Ramos (cell line): ENCODE measurements at regions not wholly inside any gene's neighbourhood (a gene's known extent, or its start where the extent isn't known, plus 50 kb on each side); places are given as distances from the start of the nearest gene placed in this dataset.

Experiments
- in situ Hi-C: fragments of 300-500 bp; cut with MboI; formaldehyde crosslinking; loops from one replicate; pipeline ENCODE4 v1.14.3; 2022; ENCODE audit warnings: low sequenced_read_pairs; ENCODE audit not compliant: unreplicated experiment

- in situ Hi-C loops: no loop called here
Observed at GRCh38 chr2:176466918-176467452, 197.7 kb downstream of the MTX2 start.

DNA sequence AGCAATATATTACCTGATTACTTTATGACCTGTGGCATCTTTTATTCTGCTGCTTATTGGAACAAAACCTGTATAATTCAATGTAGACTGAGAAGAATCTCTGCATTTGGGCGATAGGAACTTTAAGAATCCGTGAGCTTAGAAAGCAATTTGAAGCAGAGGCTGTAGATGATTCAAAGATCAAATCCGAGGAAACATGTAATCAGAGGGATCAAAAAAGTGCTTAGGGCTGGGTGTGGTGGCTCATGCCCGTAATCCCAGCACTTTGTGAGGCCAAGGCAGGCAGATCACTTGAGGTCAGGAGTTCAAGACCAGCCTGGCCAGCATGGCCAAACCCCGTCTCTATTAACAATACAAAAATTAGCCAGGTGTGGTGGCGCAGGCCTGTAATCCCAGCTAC is 198.4 kb downstream of the MTX2 start:
- in situ Hi-C loops: no loop called here

- in situ Hi-C loops: no loop called here
Observed at GRCh38 chr2:176468457-176469113, 199.3 kb downstream of the MTX2 start.

DNA sequence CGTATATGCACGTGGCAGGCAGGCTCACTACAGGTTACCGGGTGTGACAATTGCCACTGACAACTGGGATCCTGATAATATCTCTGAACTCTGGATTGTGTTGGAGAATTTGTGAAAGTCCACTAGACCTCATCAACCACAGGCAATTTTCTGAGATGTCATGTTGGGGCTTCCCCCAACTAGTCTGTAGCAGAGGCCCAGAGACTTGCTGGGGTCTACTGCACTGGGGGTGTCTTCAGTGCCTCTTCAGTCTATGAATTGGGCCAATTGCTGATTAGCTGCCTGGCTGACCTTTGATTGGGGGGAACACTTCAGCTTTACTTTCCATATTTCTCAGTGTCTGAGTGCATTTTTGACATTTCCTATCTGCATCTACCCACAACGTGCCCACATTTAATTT is 201.5 kb downstream of the MTX2 start:
- in situ Hi-C loops: no loop called here

DNA sequence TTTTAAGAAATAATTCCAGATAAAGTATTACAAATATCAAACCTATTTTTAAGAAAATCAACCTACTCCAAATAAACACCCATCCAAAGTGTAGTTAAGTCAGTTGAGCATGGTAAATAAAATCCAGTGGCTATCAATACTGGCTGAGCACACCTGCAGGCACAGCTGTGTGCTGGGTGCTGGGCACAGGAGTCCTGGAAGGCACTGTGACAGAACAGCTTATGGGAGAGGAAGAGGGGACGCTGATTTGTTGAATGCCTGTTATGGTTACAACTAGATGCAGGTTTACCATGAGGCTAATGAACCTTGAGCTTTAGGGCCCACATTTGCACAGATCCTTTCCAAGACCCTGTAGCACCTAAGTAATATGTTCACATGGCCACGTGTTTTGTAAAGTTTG is 202.7 kb downstream of the MTX2 start:
- in situ Hi-C loops: no loop called here

- in situ Hi-C loops: no loop called here
Observed at GRCh38 chr2:176473177-176473576, 203.9 kb downstream of the MTX2 start.

GRCh38 chr2:176473851-176474250 is 204.6 kb downstream of the MTX2 start:
- in situ Hi-C loops: no loop called here

- in situ Hi-C loops: no loop called here
Observed at GRCh38 chr2:176477336-176477735, 208.1 kb downstream of the MTX2 start.

GRCh38 chr2:176479961-176480360 is 210.7 kb downstream of the MTX2 start:
- in situ Hi-C loops: no loop called here

DNA sequence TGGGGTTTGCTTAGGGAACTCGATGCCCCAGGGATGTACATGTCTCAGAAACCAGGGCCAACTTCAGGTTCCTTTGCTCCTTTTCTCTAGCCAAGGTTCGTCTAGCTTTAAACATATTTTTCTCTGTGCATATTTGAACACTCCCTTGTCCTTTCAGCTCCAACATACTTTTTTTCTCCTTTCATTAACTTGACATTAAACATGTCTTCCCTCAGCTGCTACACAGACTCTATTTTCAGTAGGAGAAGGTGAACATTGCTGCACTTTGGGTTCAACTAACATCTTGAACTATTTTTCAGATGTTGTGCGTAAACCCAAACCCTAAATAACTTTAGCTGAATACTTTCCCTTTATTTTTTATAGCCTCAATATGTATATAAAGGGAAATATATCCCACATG is 212.9 kb downstream of the MTX2 start:
- in situ Hi-C loops: no loop called here

GRCh38 chr2:176483476-176483875 is 214.2 kb downstream of the MTX2 start:
- in situ Hi-C loops: no loop called here

DNA sequence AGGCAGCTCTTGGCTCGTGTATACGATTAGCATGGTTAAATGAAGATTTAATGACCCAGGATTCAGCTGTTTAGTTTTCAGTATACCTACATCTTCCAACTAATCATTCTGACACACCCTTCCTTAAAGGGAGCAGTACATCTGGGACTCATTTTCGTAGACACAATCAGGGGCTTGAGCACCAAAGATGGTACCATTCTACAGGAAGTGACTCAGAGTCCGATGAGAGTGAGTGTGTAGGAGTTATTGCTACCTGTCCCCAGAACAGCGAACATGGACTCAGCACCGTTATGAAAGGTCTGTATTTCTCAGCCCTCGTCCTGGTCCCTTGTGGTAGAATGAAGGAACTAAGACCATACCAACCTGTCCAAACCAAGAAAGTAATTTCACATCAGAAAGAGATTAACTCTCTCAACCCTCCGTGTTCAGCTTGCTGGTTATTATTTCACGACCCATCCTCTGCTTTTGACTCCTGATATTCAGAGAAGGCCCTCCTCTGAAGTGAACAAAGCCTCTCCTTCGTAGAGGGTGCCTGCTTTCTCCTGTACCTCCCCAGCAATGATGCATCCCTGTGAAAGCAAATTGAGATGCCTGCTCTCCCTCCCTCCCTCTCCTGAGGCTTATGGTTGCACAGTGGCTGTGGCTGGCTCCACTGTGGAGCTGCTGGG is 214.8 kb downstream of the MTX2 start:
- in situ Hi-C loops: no loop called here

DNA sequence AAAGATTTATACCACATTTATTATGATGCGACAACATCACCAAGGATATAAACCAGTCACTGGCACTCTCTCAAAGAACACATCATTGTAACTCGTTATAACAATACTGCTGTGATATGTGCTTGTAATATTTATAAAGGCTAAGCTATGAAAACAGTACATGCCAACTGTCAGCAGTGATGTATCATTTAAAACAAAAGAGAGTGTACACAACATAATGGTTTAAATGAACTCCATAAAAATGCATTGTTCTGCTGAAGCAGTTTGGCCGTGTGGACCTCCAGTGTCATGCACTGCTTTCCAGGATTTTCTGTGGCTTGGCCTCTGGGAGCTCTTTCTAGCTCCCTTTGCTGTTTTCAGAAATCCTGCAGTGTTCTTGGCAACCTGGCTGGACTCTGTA is 215.6 kb downstream of the MTX2 start:
- in situ Hi-C loops: no loop called here

DNA sequence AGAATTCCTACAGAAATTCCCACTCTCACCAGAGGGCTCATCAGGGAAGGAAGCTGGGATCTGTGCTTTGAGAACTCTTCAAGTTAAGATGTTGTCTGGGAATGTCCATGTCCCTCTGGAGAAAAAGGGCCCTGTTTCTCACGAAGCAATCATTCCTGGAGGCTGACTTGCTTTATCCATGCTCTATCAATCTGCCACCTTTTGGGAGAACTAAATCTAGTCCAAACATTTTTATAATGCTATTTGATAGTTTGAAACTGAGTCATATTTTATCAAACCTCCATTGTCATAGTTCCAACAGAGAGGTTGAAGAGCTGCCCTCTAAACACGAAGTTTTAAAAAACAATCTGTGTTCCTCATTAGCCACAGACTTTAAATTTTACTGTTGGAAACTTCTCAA is 219.2 kb downstream of the MTX2 start:
- in situ Hi-C loops: no loop called here

DNA sequence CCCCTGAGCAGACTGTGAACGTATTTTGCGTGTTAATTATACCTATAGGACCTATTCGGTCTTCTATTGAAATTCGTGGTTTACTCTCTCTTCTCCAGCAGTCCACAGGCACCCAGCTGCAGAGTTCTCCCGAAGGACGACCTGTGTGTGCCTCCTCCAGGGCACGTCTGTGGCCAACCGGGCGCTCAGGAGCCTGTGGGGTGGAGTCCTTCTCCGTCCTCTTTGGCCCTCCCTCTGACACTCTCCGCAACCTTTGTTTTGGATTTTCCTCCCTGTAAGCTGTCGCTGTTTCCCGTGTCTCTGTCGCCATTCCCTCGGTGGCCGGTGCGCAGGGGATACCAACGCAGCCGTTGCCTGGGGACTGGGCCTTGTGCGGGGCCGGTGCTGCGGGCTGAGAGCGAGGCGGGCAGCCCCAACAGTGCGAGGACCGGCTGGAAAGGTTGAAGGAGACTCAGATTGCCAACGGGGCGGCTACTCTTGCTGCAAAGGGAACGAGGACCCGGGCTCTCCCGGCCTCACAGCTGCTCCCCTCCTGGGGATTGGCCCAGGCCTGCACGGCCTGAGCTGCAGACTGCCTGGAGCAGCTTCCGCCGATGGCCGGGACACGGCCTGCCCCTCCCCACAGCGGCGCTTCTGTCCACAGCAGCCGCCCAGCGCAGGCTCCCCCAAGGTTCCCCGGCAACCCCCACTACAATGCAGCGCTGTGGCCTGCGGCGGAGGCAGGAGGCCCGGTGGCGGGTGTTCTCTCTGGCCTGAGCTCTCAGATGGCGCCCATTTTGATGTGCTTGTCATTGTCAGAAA is 221.0 kb downstream of the MTX2 start:
- in situ Hi-C loops: no loop called here

DNA sequence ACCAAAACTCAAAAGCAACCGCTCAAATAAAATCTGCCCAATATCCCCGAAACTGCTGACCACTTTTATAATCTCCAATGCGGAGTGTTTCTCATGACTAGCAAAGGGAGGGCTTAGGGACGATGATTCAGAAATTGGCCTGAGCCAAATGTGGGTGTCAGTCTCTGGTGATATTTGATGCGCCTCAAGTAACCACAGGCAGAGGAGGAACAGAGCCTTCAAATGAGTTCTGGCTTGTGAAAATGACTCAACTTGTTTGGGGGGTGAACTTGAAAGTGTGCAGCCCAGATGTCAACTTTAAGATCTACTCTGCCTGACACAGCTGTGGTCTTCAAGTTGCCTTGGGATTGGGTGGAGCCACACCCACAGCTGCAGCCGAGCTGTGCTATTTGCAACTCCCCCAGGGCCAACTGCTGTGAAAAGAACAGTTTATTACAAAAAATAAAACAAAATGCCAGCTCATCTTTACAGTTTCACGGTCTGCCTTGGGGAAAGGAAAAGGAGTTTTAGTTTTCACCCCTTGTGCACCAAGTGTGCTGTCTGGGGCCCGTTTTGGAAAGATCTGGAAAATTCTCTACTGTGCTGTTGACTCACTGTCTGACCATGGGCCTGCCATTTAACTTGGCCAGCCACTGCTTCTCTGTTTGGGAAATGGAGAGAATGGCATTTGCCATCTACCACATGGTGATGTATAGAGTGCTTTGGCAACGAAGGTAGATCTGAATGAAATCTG is 222.1 kb downstream of the MTX2 start:
- in situ Hi-C loops: no loop called here

GRCh38 chr2:176492583-176492982 is 223.3 kb downstream of the MTX2 start:
- in situ Hi-C loops: no loop called here

DNA sequence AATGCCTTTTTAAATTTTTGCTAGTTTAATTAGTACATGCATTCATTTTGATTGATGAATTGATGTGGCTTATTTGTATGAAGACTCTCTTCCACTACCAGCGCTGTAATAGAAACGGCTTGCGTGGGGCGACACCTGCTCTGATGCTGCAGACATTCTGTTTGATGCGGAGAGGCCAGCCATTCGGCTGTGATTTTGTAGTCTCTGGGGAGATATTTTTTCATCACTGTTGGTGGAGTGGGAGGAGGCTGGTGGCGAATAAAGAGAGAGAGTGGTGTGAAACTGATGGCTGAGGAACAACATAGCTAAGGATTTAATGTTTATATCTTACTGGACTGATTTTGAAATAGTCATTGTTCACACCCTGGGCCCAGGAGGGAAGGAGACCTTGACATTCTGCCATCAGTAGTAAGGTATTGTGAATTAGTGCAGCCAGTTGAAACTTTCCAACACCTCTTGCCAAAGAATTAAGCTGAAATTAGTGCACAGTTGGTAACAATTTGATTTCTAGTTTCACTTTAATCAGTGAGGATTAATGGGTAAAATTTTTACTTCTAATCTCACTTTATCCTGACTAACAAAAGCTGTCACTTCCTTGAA is 224.1 kb downstream of the MTX2 start:
- in situ Hi-C loops: no loop called here

DNA sequence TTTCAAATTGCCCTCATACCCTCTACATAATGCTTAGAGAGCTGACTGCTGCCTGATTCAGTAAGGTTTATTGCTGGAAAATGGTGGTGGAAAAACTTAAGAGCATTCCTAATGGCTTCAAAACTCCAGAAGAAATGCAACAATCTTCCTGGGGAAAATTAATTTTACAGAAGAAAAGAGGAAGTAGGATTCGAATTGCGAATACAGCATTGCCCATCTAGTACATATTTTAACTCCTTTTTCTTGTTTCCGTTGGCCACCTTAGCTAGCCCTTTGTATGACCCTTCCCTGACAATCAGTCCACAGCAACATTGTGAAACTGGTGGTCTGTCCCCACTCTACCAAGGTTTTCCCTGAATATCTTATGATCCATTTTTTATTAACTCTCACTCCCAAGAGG is 224.7 kb downstream of the MTX2 start:
- in situ Hi-C loops: no loop called here

GRCh38 chr2:176494949-176495353 is 225.7 kb downstream of the MTX2 start:
- in situ Hi-C loops: no loop called here
